ENCODE measurements at regions not wholly inside any gene's neighbourhood (a gene's known extent, or its start where the extent isn't known, plus 50 kb on each side); places are given as distances from the start of the nearest gene placed in this dataset.

DNA sequence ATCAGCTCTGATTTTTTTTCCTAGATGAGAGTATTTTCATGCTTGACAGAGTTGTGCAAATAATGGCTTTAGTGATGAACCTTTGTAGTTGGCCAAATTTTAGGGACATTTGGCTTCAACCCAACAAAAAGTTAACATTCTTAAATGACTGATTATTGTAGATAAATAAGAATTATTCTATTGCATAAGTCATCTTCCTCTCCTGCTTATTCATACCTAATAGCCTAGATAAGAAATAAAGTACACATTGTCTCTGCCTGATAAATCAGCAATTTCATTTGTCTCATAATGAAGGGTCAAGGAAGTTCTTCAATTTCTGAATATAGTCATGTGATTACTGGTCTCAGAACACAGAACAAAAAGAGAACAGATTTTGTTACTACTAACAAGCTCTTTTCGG is 428.9 kb upstream of the IL12A start:
- DNase-seq: no peak

DNA sequence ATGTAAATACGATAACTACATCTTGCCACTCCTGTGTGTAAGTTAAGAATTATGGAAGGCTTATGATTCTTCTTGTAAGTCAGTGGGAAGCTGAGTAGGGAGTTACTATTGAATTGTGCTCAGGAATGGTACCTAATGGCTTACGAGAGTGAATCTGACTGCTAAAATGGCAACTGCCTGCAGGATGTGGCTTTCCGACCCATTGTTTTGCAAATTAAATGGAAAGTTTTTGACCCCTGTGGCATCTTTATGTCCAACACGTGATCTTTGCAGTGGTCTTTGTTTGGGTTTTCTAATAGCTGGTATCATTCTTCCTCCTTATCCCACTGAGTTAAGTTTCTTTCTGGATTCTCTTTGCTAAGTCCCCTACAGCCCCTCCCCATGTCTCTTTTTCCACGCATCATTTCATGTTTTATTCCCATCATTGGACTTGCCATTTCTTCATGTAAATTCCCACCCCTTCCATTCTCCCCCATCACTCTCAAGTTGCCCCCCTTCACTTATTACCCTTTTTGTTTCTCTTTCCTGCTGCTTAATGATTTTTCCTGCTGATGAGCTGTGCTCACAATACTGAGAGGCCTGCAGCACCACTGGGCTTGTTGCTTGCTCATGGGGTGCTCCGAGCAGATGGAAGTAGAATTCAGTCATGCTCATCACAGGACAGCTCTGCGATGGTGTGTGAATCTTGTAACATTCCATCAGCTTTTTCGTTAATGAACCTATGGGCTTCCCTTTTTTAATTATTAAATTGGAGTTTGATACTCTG is 428.2 kb upstream of the IL12A start:
- no peak for DNase-seq

DNA sequence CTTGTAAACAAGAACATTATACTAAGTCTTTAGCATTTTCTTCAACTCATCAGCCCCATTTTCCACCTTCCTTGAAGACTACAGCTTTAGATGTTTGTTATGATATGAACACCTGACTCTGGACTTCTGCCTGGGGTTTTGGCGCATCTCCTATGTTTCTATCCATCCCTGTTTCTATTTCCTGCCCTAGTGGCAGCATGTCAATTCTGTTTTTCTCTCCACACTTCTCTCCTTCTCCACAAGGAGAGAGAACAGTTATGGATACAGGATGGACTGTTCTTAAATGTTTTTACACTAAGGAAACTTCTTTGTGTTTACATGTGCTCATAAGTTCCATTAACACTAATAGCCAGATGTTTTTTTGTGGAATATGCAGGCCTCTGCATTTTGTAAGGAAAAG is 423.3 kb upstream of the IL12A start:
- DNase-seq: no peak

DNA sequence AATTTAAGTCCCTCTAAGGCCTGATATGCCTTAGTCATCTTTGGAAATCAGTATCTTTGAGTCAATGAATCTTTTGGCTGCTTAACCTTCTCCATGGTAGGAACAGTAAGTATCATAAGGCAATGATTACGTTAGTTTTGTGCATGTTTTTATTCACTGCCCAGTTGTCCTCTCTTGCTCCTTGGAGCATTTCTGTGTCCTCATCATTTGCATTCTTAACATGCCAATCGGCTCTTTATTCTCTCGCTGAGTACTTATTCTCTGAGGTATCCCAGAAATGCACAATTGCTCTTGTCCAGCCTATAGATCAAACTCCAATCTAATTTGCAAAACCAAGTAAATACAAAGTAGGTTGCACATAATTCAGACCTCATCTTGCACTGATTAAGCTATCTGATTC is 405.0 kb upstream of the IL12A start:
- DNase-seq: no peak

DNA sequence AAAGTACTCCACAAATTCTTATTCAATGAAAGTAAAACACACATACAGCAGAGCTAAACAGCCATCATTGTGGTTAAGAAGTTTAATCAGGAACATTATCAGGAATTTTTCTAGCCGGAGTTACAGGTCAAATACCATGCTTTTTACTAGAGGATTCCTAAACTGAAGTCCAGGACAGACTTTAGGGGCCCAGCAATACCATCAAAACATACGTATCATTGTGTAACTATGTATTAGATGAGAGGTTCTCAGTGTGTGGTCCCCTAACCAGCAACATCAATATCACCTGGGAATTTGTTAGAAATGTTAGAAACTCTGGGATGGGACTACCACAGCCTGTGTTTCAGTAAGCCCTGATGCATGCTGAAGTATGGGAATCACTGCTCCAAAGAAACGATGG is 404.2 kb upstream of the IL12A start:
- no peak for DNase-seq

DNA sequence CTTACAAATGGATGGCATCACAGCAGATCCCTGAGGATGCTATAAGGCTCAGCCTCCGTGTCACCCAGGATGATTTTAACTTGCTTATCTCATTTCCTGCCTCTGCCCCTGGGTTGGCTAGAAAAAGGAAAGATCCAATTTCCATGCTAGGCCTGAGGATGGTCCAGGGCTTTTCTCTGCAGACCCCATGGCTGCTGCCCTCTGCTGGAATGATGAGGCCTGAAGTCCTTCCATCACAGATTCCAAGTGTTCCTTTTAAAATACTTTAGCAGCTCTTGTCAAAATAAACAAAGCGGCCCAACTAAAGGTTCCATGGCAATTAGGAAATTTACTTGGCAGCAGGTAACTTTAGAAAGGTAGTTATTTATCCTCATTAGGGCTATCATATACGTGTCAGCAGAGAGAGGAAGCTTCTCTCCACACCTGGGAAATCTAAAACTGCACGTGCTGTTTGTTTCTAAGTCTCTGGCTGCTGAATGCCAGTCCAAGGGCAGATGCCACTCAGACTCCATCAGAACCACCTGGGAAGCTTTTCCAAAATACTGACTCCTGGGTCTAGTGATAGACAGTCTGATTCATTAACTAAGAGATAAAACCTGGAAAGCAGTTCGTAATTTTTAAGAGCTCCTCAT is 401.9 kb upstream of the IL12A start:
- DNase-seq: no peak

DNA sequence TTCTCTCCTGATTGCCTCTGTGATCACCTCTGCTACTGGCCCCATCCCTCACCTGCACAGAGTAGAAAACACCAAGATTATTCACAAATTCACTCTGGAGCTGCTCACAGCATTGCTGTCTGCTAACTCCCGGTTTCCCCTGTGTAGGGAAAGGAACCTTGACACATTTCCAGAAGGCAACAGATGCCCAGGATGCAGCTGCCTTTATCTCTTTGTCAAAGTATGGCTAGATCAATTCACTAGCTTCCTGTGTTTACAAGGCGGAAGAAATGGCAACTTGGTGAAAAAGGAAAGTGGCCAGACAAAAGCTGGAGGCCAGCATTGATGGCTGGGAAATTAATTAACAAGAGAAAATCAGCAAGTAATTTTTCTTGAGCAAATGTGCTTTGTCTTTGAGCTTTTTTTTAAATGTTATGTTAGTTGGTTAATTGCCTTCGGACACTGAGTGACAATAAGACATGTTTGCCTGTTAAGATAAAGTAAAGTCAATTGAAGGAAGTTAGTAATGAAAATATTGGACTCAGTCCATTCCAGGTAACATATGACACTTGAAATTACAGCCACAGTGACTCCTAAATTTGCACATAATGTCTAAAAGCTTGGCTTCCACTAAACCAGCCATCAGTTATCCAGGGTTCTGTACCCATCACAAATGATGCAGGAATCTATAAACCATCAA is 394.6 kb upstream of the IL12A start:
- DNase-seq: no peak

DNA sequence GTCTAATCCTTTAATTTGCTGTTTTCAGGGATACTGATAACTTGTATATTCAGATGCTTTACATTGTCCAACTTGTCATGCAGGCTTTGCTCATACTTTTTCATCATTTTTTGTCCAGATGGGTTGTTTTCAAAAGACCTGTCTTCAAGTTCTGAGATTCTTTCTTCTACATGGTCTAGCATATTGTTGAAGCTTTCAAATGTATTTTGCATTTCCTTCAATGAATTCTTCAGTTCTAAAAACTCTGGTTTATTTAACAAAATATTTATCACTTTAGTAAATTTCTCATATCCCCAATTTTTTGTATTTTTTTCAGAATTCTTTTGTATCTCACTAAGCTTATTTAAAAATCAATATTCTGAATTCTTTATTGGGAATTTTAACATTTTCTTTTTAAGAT is 388.3 kb upstream of the IL12A start:
- no peak for DNase-seq

DNA sequence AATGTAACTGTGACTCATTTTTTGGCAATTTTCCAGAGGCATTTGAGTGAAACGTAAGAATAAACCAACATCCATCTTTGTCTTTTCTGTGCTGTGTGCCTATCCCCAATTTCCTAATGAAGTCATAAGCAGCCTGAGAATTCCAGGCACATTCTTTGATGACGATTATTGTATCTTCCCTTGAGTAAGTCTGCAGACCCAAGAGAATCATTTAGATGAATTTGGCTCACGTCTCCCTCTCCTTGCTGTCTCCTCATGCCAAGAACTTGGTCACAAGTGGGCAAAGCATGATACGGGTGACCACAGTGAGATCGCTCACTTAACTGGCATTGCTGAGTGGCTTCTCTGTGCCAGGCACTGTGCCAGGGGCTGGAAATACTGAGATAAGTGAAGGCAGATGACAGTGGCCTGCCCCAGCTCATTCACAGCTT is 384.5 kb upstream of the IL12A start:
- DNase-seq: no peak

DNA sequence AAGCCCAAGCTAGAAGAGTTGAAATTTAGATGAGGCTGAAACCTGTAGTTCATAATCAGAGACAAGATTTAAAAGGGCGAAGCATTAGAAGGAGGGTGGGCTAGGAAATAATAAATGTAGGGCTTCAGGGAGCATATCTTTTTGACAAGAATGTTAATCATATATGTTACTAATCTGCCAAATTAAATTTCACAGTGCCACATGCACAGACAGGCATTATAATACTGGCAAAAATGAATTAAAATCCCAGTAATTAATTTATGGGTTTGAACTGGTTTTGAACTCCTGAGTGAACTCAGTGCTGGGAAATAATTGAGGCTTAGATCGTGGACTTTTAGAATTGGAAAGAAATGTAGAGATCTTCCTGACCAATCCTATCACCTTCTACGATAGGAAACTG is 383.5 kb upstream of the IL12A start:
- DNase-seq: no peak

DNA sequence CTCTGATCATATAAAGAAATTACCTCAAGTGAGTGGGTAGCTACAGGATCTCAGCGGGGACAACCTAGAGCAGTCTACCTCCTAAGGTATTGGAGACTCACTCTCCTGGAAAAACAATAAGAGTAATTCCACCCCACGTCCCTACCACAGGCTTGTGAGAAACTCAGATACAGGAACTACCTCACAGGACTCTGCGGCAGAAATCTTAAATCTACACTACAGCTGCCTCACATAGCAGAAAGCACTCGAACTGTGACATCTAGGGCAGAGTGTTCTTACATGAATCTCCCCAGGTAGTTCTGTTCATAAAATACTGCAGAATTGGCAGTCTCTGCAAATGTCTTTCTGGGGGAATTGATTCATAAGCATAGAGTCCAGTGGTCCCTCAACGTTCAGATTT is 382.9 kb upstream of the IL12A start:
- DNase-seq: no peak

DNA sequence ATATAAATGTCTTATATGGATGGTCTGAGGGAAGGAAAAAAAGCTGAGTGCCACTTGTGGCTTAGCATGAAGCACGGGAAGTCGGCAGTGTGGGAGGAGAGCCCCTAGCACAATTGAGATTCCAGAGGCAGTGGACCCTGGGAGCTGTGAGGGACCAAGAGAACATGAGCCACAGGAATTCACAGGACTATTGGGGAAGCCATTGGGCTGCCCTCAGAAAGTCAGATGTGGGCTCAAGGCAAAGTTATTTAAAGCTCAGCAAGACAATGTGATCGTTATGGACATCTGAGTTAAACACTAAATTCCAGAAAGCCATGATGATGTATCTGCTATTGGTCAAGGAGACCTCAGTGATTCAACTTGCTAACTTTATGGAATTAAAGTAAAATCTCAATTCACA is 380.8 kb upstream of the IL12A start:
- no peak for DNase-seq

DNA sequence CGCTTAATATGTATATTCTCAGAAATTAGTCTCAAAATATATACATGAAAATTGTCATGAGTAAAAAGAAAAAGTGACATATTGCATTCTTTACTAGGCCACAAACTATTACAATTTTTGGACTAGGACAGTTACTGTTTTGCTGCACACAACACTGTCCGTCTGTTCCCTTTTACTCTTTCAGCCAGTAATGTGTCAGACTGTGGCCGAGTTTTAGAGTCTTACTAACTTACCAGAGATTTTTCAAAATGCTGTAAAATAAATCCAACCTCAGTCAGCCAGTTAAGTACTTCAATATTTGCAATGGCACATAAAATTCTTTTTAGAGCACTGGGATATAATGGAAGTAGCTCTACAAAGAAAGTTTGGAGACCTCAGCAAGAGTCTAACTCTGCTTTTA is 380.3 kb upstream of the IL12A start:
- no peak for DNase-seq

DNA sequence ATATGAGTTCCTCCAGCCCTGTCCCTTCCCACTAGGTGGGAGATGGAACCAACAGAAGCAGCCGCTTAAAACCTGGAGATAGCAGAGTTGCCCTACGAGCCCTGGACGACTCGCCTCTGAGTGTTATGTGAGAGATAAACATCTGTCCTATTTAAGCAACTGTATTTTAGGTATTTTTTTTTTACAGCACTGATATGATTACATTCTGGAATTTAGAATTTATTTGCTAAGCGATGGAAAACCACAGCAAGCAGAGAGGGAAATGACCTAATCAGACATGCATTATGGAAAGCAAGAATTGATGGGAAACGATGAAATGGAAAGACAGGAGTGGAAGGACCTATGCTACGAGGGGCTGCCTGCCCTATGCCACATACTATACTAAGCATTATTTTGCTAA is 379.0 kb upstream of the IL12A start:
- DNase-seq: no peak

DNA sequence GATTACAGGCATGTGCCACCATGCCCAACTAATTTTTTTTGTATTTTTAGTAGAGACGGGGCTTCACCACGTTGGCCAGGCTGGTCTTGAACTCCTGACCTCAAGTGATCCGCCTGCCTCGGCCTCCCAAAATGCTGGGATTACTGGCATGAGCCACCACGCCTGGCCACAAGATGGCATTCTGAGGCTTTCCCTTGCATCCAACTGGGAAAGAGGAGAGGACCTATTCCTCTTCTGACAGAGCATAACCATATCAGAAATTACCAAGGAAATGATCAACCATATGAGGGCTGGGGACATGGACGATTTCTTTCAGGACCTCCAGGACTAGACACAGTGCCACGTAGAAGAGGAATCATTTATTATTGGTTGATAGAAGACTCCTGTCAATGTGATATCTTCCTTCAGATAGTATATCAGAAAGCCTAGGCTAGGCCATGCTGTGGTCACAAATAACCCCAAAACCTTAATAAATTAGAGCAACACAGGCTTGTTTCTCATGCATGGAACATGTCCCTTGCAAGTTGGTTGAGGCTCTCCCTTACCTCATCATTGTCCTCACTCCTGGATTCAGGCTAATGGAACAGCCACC is 372.3 kb upstream of the IL12A start:
- DNase-seq: no peak

DNA sequence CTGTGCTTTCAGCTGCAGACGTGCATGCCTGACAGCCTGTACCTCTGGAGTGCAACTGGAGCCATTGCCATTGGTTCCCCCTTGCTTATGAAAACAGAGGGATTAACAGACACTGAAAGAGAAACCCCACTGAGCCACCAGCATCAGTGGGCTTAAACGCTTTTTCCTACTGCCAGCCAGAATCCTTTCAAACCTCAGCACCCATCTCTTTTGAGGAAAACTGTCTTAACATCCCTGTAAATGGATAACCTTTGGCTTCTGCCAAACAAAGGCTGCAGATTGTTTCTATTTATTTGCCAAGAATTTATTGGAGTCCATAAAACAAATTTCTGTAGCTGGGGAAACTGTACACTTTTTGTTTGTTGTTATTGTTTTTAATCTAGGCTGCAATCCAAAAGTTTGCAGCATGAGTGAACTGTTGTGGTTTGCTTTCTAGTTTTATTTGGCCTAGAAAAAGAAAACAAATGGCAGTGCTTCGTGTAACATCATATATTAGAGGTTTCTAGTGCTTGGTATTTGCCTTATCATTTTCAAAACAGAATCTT is 369.2 kb upstream of the IL12A start:
- DNase-seq: no peak

DNA sequence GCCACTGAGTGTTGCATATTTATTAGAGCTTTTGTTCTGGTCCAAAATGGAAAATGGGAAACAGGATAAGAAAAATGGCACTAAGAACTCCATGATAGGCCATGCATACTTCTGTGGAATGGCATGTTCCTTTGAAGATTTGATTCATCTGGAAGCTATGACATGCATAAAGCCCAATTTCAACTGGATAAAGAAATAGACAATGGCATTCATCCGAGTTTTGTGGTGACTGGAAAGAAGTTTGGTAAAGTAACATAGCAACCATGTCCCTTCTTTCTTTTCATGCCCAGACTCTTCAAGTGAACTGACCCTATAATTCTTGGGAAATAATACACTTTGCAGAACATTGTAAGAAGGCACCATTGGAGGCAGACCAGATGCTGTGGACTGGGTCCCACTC is 368.4 kb upstream of the IL12A start:
- no peak for DNase-seq

DNA sequence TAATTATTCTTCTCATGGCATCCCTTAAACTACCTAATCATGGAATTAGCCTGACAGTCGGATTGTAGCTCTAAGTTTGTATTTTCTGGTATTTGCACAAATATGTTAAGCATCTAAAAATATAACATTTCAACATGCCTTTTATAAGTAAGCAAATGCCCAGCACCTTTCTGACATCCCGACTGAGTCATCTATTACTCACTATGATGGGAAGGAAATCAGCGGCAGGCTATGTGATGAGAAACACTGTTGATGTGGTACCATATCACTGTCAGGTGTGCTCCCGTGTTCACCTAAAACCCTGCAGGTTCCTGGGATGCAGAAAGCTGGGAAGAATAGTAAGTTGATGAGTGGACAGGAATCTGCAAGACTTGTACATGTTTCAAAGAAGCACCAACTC is 367.8 kb upstream of the IL12A start:
- DNase-seq: no peak

DNA sequence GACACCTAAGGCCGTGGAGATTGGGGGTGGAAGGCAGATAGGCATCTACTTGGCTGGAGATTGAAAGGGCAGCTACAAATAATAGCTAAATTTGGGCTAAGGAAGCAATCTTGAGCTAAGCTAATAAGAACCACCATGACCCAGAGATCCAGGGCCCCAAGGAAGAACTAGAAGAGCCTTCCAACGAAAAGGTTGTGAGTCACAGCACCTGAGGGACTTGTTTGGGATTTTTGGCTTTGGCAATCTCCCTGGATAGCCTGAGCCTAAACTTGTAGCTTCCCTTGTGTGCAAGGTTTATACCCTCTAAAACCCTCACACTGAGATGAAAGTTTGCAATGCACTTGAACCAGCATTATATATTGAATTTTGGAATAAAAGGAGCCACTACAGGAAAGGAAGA is 364.0 kb upstream of the IL12A start:
- DNase-seq: no peak

DNA sequence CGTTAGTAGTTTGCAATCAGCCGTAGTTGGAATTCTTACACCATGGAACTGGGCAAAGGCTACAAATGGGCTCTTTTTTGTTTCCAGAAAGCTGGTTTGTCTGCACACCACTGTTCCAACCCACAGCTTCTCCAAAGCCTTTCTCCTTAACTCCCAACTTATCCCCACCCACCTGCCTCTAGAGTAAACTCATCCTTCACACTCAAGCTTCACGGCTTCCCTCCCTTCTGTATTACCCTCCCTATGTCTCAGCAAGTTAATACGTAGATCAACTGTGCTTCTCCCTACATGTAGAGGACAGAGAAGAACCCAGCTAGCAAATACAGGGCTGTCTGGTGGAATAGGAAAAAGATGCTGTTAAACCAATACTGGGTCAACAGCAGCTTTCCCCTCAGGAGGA is 363.0 kb upstream of the IL12A start:
- DNase-seq: no peak

DNA sequence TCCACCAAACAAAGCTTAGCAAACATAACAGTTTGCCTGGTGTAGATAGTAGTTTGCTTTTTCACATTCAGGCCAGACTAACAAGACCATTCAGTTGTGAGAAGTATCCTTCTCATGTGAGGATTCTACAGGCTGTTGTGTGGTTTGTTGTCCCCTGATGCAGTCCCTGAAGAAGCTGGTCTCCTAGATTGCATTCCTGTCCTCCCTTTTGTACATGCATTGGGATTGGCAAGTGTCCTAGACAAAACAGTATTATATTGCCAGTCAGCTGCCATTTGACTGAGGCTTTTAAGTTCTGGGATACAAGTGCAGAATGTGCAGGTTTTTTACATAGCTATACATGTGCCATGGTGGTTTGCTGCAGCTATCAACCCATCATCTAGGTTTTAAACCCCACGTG is 362.0 kb upstream of the IL12A start:
- DNase-seq: no peak

DNA sequence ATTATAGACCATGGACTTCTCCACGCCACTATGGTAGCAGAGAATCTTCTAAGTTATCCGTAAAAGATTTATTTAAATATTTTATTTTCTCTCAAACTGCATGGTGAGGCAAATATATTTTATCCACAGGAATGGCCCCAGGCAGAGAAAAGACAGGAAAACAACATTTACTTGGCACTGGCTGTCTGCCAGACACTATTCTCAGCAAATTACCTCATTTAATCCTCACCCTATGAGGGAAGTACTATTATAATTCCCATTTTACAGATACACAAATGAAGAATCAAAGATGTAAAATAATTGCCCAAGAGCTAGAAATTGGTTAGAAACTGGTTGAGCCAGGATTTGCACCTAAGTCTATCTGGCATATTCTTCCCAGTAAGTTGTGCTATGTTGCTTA is 361.4 kb upstream of the IL12A start:
- no peak for DNase-seq

DNA sequence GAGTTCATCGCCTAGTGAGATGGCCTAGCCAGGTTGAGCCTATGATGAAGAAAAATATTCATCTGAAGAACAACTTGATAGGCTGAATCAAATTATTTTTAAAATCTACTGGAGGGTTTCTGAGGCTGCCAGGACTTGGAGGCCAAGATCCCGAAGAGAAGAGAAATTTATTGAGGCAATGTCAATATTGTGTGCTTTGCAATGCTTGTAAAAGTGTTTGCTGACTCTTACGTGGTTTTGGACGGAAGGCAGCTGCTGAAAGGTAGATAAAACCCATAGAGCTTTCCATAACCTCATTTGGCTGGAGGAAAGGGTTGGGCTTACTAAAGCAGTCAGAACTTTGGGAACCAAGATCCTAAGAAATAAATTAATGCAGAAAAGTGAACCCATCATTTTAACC is 361.0 kb upstream of the IL12A start:
- no peak for DNase-seq
